GM23338 (cell line): ENCODE measurements at regions not wholly inside any gene's neighbourhood (a gene's known extent, or its start where the extent isn't known, plus 50 kb on each side); places are given as distances from the start of the nearest gene placed in this dataset.

Experiments used
- ATAC-seq: fragments of 200-7000 bp; cut with Tn5 transposase; 3 replicates; pipeline ENCODE4 v1.9.1; 2020
- DNase-seq: peaks from one replicate; pipeline ENCODE4 v3.0.0-alpha.2; 2015; ENCODE audit warnings: low spot score
- H2AFZ ChIP-seq: fragments of 200-600 bp; sonication (generic); 2 replicates; pipeline ENCODE4 v1.8.0; 2016; ENCODE audit warnings: antibody characterized with exemption, mild to moderate bottlenecking, moderate library complexity
- H3F3A ChIP-seq: fragments of 200-600 bp; sonication (generic); replicated peaks from 2 replicates; pipeline ENCODE4 v1.8.0; 2017; ENCODE audit warnings: antibody characterized with exemption, mixed run types, low read depth
- H3K27ac ChIP-seq: fragments of 200-600 bp; sonication (generic); 2 replicates; pipeline ENCODE4 v1.6.1; 2016; ENCODE audit warnings: low read depth
- H3K27me3 ChIP-seq: fragments of 200-600 bp; sonication (generic); 2 replicates; pipeline ENCODE4 v1.8.0; 2016; ENCODE audit warnings: mild to moderate bottlenecking, mixed run types, moderate library complexity; ENCODE audit not compliant: insufficient read depth
- H3K36me3 ChIP-seq: fragments of 200-600 bp; sonication (generic); 2 replicates; pipeline ENCODE4 v1.8.0; 2016; ENCODE audit warnings: mild to moderate bottlenecking; ENCODE audit not compliant: insufficient read depth
- H3K4me1 ChIP-seq: fragments of 200-600 bp; sonication (generic); 2 replicates; pipeline ENCODE4 v1.8.0; 2016; ENCODE audit warnings: mild to moderate bottlenecking, moderate library complexity; ENCODE audit not compliant: insufficient read depth
- H3K4me2 ChIP-seq: fragments of 200-600 bp; sonication (generic); 2 replicates; pipeline ENCODE4 v1.7.1; 2017; ENCODE audit warnings: mixed run types
- H3K4me3 ChIP-seq: fragments of 200-600 bp; sonication (generic); 2 replicates; pipeline ENCODE4 v1.6.1; 2016; ENCODE audit warnings: mixed run types
- H3K79me2 ChIP-seq: fragments of 200-600 bp; sonication (generic); replicated peaks from 2 replicates; pipeline ENCODE4 v1.8.0; 2017; ENCODE audit warnings: mild to moderate bottlenecking; ENCODE audit not compliant: insufficient read depth
- H3K9me2 ChIP-seq: fragments of 200-600 bp; sonication (generic); 2 replicates; pipeline ENCODE4 v1.8.0; 2017; ENCODE audit not compliant: insufficient read depth
- H4K20me1 ChIP-seq: fragments of 200-600 bp; sonication (generic); replicated peaks from 2 replicates; pipeline ENCODE4 v1.8.0; 2017; ENCODE audit warnings: mild to moderate bottlenecking; ENCODE audit not compliant: insufficient read depth
- H3K27ac Mint-ChIP-seq: 2 replicates; pipeline ENCODE4 v1.8.0; 2020; ENCODE audit warnings: inconsistent platforms, mild to moderate bottlenecking, moderate library complexity, mixed read lengths
- H3K27me3 Mint-ChIP-seq: 3 replicates; pipeline ENCODE4 v1.8.0; 2022; ENCODE audit warnings: low read depth, mild to moderate bottlenecking, moderate library complexity, mixed read lengths, inconsistent platforms; ENCODE audit not compliant: insufficient read depth, poor library complexity
- H3K36me3 Mint-ChIP-seq: 3 replicates; pipeline ENCODE4 v1.8.0; 2021; ENCODE audit warnings: low read depth, mild to moderate bottlenecking, inconsistent platforms, moderate library complexity, mixed read lengths
- H3K4me1 Mint-ChIP-seq: 3 replicates; pipeline ENCODE4 v1.8.0; 2020; ENCODE audit warnings: mild to moderate bottlenecking, inconsistent platforms, mixed read lengths
- H3K4me3 Mint-ChIP-seq: 3 replicates; pipeline ENCODE4 v1.8.0; 2021; ENCODE audit warnings: moderate library complexity, mild to moderate bottlenecking, inconsistent platforms, mixed read lengths
- H3K9me3 Mint-ChIP-seq: 3 replicates; pipeline ENCODE4 v1.8.0; 2020; ENCODE audit warnings: moderate library complexity, mild to moderate bottlenecking, inconsistent platforms, mixed read lengths
- CREB1 ChIP-seq: fragments of 250-450 bp; sonication (Bioruptor Pico); IDR thresholded peaks from 2 replicates; pipeline ENCODE4 v1.5.0; 2020; ENCODE audit warnings: low read depth, mild to moderate bottlenecking, moderate library complexity
- CTCF ChIP-seq, 2 experiments: fragments of 200-600 bp in 1 of 2; sonication (generic) in 1 of 2; conservative IDR thresholded peaks; 2 replicates each; pipeline versions ENCODE4 v1.5.1 to v1.6.1; 2016 to 2017; ENCODE audit warnings: antibody characterized with exemption in 2 of 2, low read depth in 2 of 2, mild to moderate bottlenecking in 2 of 2, moderate library complexity in 1 of 2
- ETS1 ChIP-seq: IDR thresholded peaks from 2 replicates; pipeline ENCODE4 v1.6.1; 2016; ENCODE audit warnings: antibody characterized with exemption
- EZH2 ChIP-seq: fragments of 200-600 bp; sonication (generic); IDR thresholded peaks from one replicate; pipeline ENCODE4 v1.8.0; 2017; ENCODE audit warnings: antibody characterized with exemption, mild to moderate bottlenecking, low read depth; ENCODE audit not compliant: unreplicated experiment
- EZH2phosphoT487 ChIP-seq: fragments of 200-600 bp; sonication (generic); IDR thresholded peaks from one replicate; pipeline ENCODE4 v1.8.1; 2018; ENCODE audit warnings: antibody characterized with exemption; ENCODE audit not compliant: unreplicated experiment
- JUNB ChIP-seq: IDR thresholded peaks from one replicate; pipeline ENCODE4 v1.6.1; 2016; ENCODE audit warnings: antibody characterized with exemption; ENCODE audit not compliant: unreplicated experiment
- NANOG ChIP-seq: IDR thresholded peaks from 2 replicates; pipeline ENCODE4 v1.6.1; 2016; ENCODE audit warnings: antibody characterized with exemption, borderline replicate concordance
- POLR2AphosphoS5 ChIP-seq: IDR thresholded peaks from 2 replicates; pipeline ENCODE4 v1.6.1; 2016; ENCODE audit warnings: antibody characterized with exemption, low read depth
- REST ChIP-seq: IDR thresholded peaks from one replicate; pipeline ENCODE4 v1.6.1; 2018; ENCODE audit warnings: antibody characterized with exemption; ENCODE audit not compliant: unreplicated experiment
- STAT1 ChIP-seq: IDR thresholded peaks from one replicate; pipeline ENCODE4 v1.6.1; 2016; ENCODE audit warnings: antibody characterized with exemption; ENCODE audit not compliant: unreplicated experiment
- ZNF114 ChIP-seq: fragments of 250-450 bp; sonication (Bioruptor Pico); IDR thresholded peaks from 2 replicates; pipeline ENCODE4 v1.5.0; 2020; ENCODE audit warnings: mild to moderate bottlenecking, moderate library complexity
- ZNF331 ChIP-seq: fragments of 250-450 bp; sonication (Bioruptor Pico); IDR thresholded peaks from 2 replicates; pipeline ENCODE4 v1.5.0; 2020; ENCODE audit warnings: low read depth, mild to moderate bottlenecking, moderate library complexity
- ZNF462 ChIP-seq: fragments of 250-450 bp; sonication (Bioruptor Pico); IDR thresholded peaks from 2 replicates; pipeline ENCODE4 v1.5.0; 2020; ENCODE audit warnings: mild to moderate bottlenecking, moderate library complexity

GRCh38 chr10:10642189-10642588 lies 375.5 kb upstream of the CELF2 start:
- no peaks in the 10 kb centered on the region for H3K36me3 Mint-ChIP-seq
- H3K9me2 ChIP-seq, result peaks cover 8% of the 10 kb centered on the region
- no peaks in the 10 kb centered on the region for H3K79me2 ChIP-seq
- H3K4me1 Mint-ChIP-seq, result peaks cover 30% of the 10 kb centered on the region
- H3K4me1 ChIP-seq, result peaks cover 16% of the 10 kb centered on the region
- peaks cover 3% of the 10 kb centered on the region for H3K27me3 Mint-ChIP-seq
- H3K27me3 ChIP-seq, result no peaks in the 10 kb centered on the region
- H3K27ac ChIP-seq, result no peak overlapping the region
- peak overlapping the region; percentile 84 for H3K27ac Mint-ChIP-seq
- H3K36me3 ChIP-seq, result no peaks in the 10 kb centered on the region; the same call in 1 of the 2 replicates
- H4K20me1 ChIP-seq, result no peaks in the 10 kb centered on the region
- no peak overlapping the region for H2AFZ ChIP-seq
- no peak overlapping the region for H3K4me3 ChIP-seq
- H3K4me3 Mint-ChIP-seq, result no peak overlapping the region
- no peaks in the 10 kb centered on the region for H3F3A ChIP-seq
- 0 out of 3 replicates have a peak, but pooled peaks cover 2% of the 10 kb centered on the region for H3K9me3 Mint-ChIP-seq
- DNase-seq (no peak), ATAC-seq (no peak)
- H3K4me2 ChIP-seq, result 0 out of 2 replicates have a peak overlapping the region, but pooled peaks have one; percentile 14
- TF ChIP-seq JUNB (no peak), EZH2 (no peak), NANOG (no peak), ZNF331 (CRISPR knock-in tag) (no peak), EZH2phosphoT487 (no peak), ZNF462 (CRISPR knock-in tag) (no peak), CREB1 (CRISPR knock-in tag) (no peak), REST (no peak), POLR2AphosphoS5 (no peak), STAT1 (no peak), ETS1 (no peak), CTCF (conservative IDR thresholded peaks at IDR 0.05; ENCODE audit: low read depth in 2 of 2) (no peak), ZNF114 (CRISPR knock-in tag) (no peak)
